Naive thymus-derived CD4-positive, alpha-beta T cell (primary cell): ENCODE measurements at regions not wholly inside any gene's neighbourhood (a gene's known extent, or its start where the extent isn't known, plus 50 kb on each side); places are given as distances from the start of the nearest gene placed in this dataset.
"Not testable (repeated sequence)": the region's sequence is repeated elsewhere in the genome, so short reads cannot be mapped to it uniquely, and the experiment has no call there.

ENCODE experiments used
- ATAC-seq: fragments of 150-1000 bp; cut with Tn5 transposase; 2 replicates; pipeline ENCODE4 v1.10.0; 2021; ENCODE audit warnings: mild to moderate bottlenecking, moderate library complexity
- CTCF ChIA-PET: fragments of 350-600 bp; sonication (Branson Sonifier 250); formaldehyde crosslinking; loops from one replicate; lab custom pipeline; 2021; ENCODE audit warnings: antibody characterized with exemption; lab: Charles Lee
- POLR2A ChIA-PET: fragments of 350-600 bp; sonication (Branson Sonifier 250); formaldehyde crosslinking; loops from one replicate; lab custom pipeline; 2021; ENCODE audit warnings: antibody characterized with exemption, inconsistent platforms; lab: Charles Lee
- DNase-seq, 9 donors: peaks; one replicate each; pipeline versions ENCODE4 v3.0.0 to v3.0.0-alpha.2; 2020 to 2022; ENCODE audit warnings: mixed read lengths in 1 of 9
- H3K27ac ChIP-seq: one replicate; pipeline ENCODE4 v1.7.0; 2013; ENCODE audit warnings: mild to moderate bottlenecking, low read depth, low read length, moderate library complexity
- H3K27me3 ChIP-seq, 2 donors: one replicate each; pipeline ENCODE4 v1.7.0; 2013; ENCODE audit warnings: low read length in 2 of 2, mild to moderate bottlenecking in 2 of 2, moderate library complexity in 2 of 2; ENCODE audit not compliant: control insufficient read depth in 2 of 2, insufficient read depth in 2 of 2
- H3K36me3 ChIP-seq, 3 experiments: 1 replicate in 2 of 3; 2 replicates in 1 of 3; pipeline ENCODE4 v1.7.0; 2013; ENCODE audit warnings: low read length in 3 of 3, mild to moderate bottlenecking in 3 of 3, moderate library complexity in 1 of 3; ENCODE audit not compliant: insufficient read depth in 3 of 3, control insufficient read depth in 2 of 3
- H3K4me1 ChIP-seq, 2 donors: one replicate each; pipeline ENCODE4 v1.7.0; 2013; ENCODE audit warnings: low read length in 2 of 2, mild to moderate bottlenecking in 2 of 2, moderate library complexity in 1 of 2; ENCODE audit not compliant: control insufficient read depth in 2 of 2, insufficient read depth in 2 of 2
- H3K4me3 ChIP-seq: 2 replicates; pipeline ENCODE4 v1.7.0; 2013; ENCODE audit warnings: mild to moderate bottlenecking, low read length
- H3K9me3 ChIP-seq, 3 experiments: 1 replicate in 2 of 3; 2 replicates in 1 of 3; pipeline ENCODE4 v1.7.0; 2013; ENCODE audit warnings: low read length in 3 of 3; ENCODE audit not compliant: control insufficient read depth in 2 of 3
- H3K27ac Mint-ChIP-seq, 9 donors: one replicate each; pipeline ENCODE4 v1.8.0; 2020 to 2022; ENCODE audit warnings: mixed read lengths in 9 of 9, mild to moderate bottlenecking in 8 of 9, moderate library complexity in 5 of 9, inconsistent platforms in 2 of 9
- H3K27me3 Mint-ChIP-seq, 5 donors: one replicate each; pipeline ENCODE4 v1.8.0; 2021 to 2022; ENCODE audit warnings: mixed read lengths in 5 of 5, mild to moderate bottlenecking in 1 of 5
- H3K36me3 Mint-ChIP-seq, 5 donors: one replicate each; pipeline ENCODE4 v1.8.0; 2020 to 2022; ENCODE audit warnings: mixed read lengths in 5 of 5, mild to moderate bottlenecking in 3 of 5, inconsistent platforms in 1 of 5
- H3K4me1 Mint-ChIP-seq, 7 donors: one replicate each; pipeline ENCODE4 v1.8.0; 2020 to 2022; ENCODE audit warnings: mixed read lengths in 7 of 7, mild to moderate bottlenecking in 3 of 7, inconsistent platforms in 1 of 7
- H3K4me3 Mint-ChIP-seq, 10 donors: one replicate each; pipeline ENCODE4 v1.8.0; 2020 to 2022; ENCODE audit warnings: mild to moderate bottlenecking in 10 of 10, mixed read lengths in 10 of 10, moderate library complexity in 6 of 10, inconsistent platforms in 2 of 10
- H3K9me3 Mint-ChIP-seq, 11 donors: one replicate each; pipeline ENCODE4 v1.8.0; 2020 to 2022; ENCODE audit warnings: mixed read lengths in 11 of 11, mild to moderate bottlenecking in 4 of 11, inconsistent platforms in 1 of 11, moderate library complexity in 1 of 11
- intact Hi-C, 2 donors: fragments of 100-400 bp; cut with micrococcal nuclease; formaldehyde crosslinking; loops; one replicate each; pipeline ENCODE4 v1.15.1; 2023

DNA sequence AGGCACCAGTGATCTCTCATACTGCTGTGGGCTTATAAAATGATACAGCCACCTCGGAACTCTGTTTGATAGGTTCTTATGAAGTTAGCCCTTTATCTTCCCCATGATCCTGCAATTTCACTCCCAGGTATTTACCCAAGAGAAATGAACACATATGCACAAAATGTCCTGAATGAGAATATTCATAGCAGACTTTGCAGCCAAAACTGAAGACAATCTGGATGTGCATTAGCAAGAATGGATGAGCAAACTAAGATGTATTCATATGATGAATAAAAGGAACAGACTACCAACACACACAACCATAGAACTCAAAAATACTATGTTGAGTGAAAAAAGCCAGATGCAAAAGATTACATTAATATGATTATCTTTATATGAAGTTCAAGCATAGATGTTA lies 66.7 kb downstream of the KCNA5 start:
- Histone ChIP-seq H3K27me3 (peaks cover 0 to 3% of the 10 kb centered on the region in 2 donors), H3K4me3 (no peak overlapping the region), H3K9me3 (no peaks in the 10 kb centered on the region), H3K4me1 (no peaks in the 10 kb centered on the region), H3K27ac (no peak overlapping the region), H3K36me3 (no peaks in the 10 kb centered on the region)
- no peak overlapping the region for H3K27ac Mint-ChIP-seq
- intact Hi-C loops, result no loop called here
- H3K9me3 Mint-ChIP-seq, result peaks cover 0 to 11% (median 0%) of the 10 kb centered on the region in 11 donors
- peaks cover 0 to 5% (median 0%) of the 10 kb centered on the region in 5 donors for H3K36me3 Mint-ChIP-seq
- DNase-seq (no peak), ATAC-seq (no peak)
- peaks cover 14 to 33% (median 23%) of the 10 kb centered on the region in 5 donors for H3K27me3 Mint-ChIP-seq
- ChIA-PET CTCF (no interaction called here), POLR2A (no interaction called here)
- H3K4me3 Mint-ChIP-seq, result no peak overlapping the region
- peaks cover 0 to 2% (median 0%) of the 10 kb centered on the region in 7 donors for H3K4me1 Mint-ChIP-seq

- Histone ChIP-seq H3K4me3 (no peak overlapping the region), H3K4me1 (no peaks in the 10 kb centered on the region)
- intact Hi-C loops, result no loop called here
Measured at GRCh38 chr12:5114436-5114835, 70.8 kb downstream of the KCNA5 start.

GRCh38 chr12:5121784-5122183 lies 78.1 kb downstream of the KCNA5 start:
- DNase-seq, H3K9me3 ChIP-seq, H3K36me3 Mint-ChIP-seq, H3K9me3 Mint-ChIP-seq, POLR2A ChIA-PET, H3K27ac ChIP-seq, intact Hi-C loops, H3K4me1 ChIP-seq, H3K4me1 Mint-ChIP-seq, H3K27me3 Mint-ChIP-seq, CTCF ChIA-PET, H3K27me3 ChIP-seq, H3K27ac Mint-ChIP-seq, H3K4me3 ChIP-seq, ATAC-seq, H3K36me3 ChIP-seq, H3K4me3 Mint-ChIP-seq: not testable (repeated sequence)

More at GRCh38 chr12:5114436-5114835, 70.8 kb downstream of the KCNA5 start:
- ATAC-seq, result no peak
- H3K27ac Mint-ChIP-seq, result no peak overlapping the region
- H3K4me3 Mint-ChIP-seq, result no peak overlapping the region
- no peaks in the 10 kb centered on the region for H3K36me3 Mint-ChIP-seq
- POLR2A ChIA-PET, result no interaction called here
- CTCF ChIA-PET, result no interaction called here
- Histone ChIP-seq H3K9me3 (no peaks in the 10 kb centered on the region), H3K27me3 (no peaks in the 10 kb centered on the region), H3K36me3 (no peaks in the 10 kb centered on the region), H3K27ac (no peak overlapping the region)
- DNase-seq, result no peak
- H3K27me3 Mint-ChIP-seq, result peaks cover 0 to 14% (median 7%) of the 10 kb centered on the region in 5 donors
- H3K9me3 Mint-ChIP-seq, result peaks cover 0 to 5% (median 0%) of the 10 kb centered on the region in 11 donors
- H3K4me1 Mint-ChIP-seq, result peaks cover 0 to 2% (median 0%) of the 10 kb centered on the region in 7 donors

DNA sequence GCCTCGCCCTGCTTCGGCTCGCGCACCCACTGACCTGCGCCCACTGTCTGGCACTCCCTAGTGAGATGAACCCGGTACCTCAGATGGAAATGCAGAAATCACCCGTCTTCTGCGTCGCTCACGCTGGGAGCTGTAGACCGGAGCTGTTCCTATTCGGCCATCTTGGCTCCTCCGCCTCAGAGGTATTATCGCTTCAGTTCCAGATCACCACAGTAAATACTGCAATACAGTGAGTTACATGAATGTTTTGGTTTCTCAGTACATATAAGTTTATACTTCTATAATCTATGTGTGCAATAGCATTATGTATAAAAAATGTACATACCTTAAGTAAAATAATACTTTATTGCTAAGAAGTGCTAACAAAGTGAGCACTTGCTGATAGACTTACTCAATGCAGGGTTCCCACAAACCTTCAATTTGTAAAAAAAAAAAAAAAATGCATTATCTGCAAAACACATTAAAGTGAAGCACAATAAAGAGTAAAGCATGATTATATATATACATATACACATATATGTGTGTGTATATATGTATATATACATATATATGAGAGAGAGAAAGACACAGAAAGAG lies 78.7 kb downstream of the KCNA5 start:
- ATAC-seq, POLR2A ChIA-PET, H3K9me3 Mint-ChIP-seq, H3K4me1 ChIP-seq, H3K27me3 Mint-ChIP-seq, CTCF ChIA-PET, H3K4me3 Mint-ChIP-seq, H3K9me3 ChIP-seq, H3K27ac ChIP-seq, H3K4me3 ChIP-seq, intact Hi-C loops, H3K27ac Mint-ChIP-seq, H3K36me3 Mint-ChIP-seq, H3K4me1 Mint-ChIP-seq, DNase-seq, H3K27me3 ChIP-seq, H3K36me3 ChIP-seq: not testable (repeated sequence)

GRCh38 chr12:5123921-5124320 lies 80.2 kb downstream of the KCNA5 start:
- DNase-seq (no peak), ATAC-seq (no peak)
- Mint-ChIP-seq H3K27me3 (peaks cover 0 to 13% (median 10%) of the 10 kb centered on the region in 5 donors), H3K4me1 (no peaks in the 10 kb centered on the region), H3K36me3 (no peaks in the 10 kb centered on the region), H3K4me3 (no peak overlapping the region), H3K27ac (no peak overlapping the region), H3K9me3 (peaks cover 0 to 4% (median 0%) of the 10 kb centered on the region in 11 donors)
- ChIA-PET POLR2A (no interaction called here), CTCF (no interaction called here)
- Histone ChIP-seq H3K27ac (no peak overlapping the region), H3K4me3 (no peak overlapping the region), H3K4me1 (no peaks in the 10 kb centered on the region), H3K36me3 (no peaks in the 10 kb centered on the region), H3K27me3 (no peaks in the 10 kb centered on the region), H3K9me3 (no peaks in the 10 kb centered on the region)
- intact Hi-C loops, result no loop called here

DNA sequence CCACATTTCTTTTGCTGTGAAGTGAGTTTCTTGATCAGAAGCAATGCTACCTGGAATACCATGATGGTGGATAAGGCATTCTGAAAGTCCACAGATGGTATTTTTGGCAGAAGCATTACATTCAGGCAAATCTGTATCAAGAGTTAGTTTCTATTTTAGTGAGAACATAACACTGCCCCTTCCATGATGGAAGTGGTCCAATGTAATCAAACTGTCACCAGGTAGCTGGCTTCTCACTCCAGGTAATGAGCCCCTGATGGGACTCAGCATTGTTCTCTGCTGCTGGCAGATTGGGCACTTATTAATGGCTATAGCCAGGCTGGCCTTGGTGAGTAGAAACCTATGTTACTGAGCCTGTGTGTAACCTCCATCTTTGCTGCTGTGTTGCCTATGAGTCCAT lies 80.7 kb downstream of the KCNA5 start:
- POLR2A ChIA-PET, result no interaction called here
- H3K9me3 Mint-ChIP-seq, result peaks cover 0 to 6% (median 0%) of the 10 kb centered on the region in 11 donors

GRCh38 chr12:5134861-5135525 lies 91.3 kb downstream of the KCNA5 start:
- Mint-ChIP-seq H3K36me3 (no peaks in the 10 kb centered on the region), H3K27ac (no peak overlapping the region), H3K9me3 (peaks cover 0 to 6% (median 0%) of the 10 kb centered on the region in 11 donors), H3K4me1 (no peaks in the 10 kb centered on the region), H3K27me3 (peaks cover 27 to 50% (median 43%) of the 10 kb centered on the region in 5 donors), H3K4me3 (no peak overlapping the region)
- DNase-seq, result no peak
- Histone ChIP-seq H3K27ac (no peak overlapping the region), H3K9me3 (no peaks in the 10 kb centered on the region), H3K4me1 (no peaks in the 10 kb centered on the region), H3K27me3 (no peaks in the 10 kb centered on the region), H3K36me3 (no peaks in the 10 kb centered on the region), H3K4me3 (no peak overlapping the region)
- no peak for ATAC-seq
- ChIA-PET POLR2A (no interaction called here), CTCF (no interaction called here)
- intact Hi-C loops, result no loop called here

More for the DNA sequence above, 80.7 kb downstream of the KCNA5 start:
- Mint-ChIP-seq H3K4me3 (no peak overlapping the region), H3K4me1 (no peaks in the 10 kb centered on the region), H3K27me3 (peaks cover 0 to 16% (median 10%) of the 10 kb centered on the region in 5 donors), H3K36me3 (no peaks in the 10 kb centered on the region), H3K27ac (no peak overlapping the region)
- DNase-seq (no peak), ATAC-seq (no peak)
- Histone ChIP-seq H3K27ac (no peak overlapping the region), H3K27me3 (no peaks in the 10 kb centered on the region), H3K9me3 (no peaks in the 10 kb centered on the region), H3K36me3 (no peaks in the 10 kb centered on the region), H3K4me3 (no peak overlapping the region), H3K4me1 (no peaks in the 10 kb centered on the region)
- intact Hi-C loops, result no loop called here
- CTCF ChIA-PET, result no interaction called here
